Panc1 (cell line): ENCODE measurements at regions not wholly inside any gene's neighbourhood (a gene's known extent, or its start where the extent isn't known, plus 50 kb on each side); places are given as distances from the start of the nearest gene placed in this dataset.

Source experiments
- ATAC-seq: fragments of 200-7000 bp; cut with Tn5 transposase; 2 replicates; pipeline ENCODE4 v1.9.1; 2020; ENCODE audit warnings: mild to moderate bottlenecking, moderate library complexity
- BruUV-seq: library from RNA; stranded (reverse); fragments of 400-500 nt; replicated peaks from 2 replicates; lab custom pipeline; 2021; lab: Mats Ljungman, UMichigan
- CTCF ChIA-PET: fragments of 300-600 bp; sonication (Branson Sonifier 250); formaldehyde crosslinking; loops from one replicate; lab custom pipeline; 2022; ENCODE audit warnings: antibody characterized with exemption; lab: Charles Lee
- POLR2A ChIA-PET: fragments of 300-600 bp; sonication (Branson Sonifier 250); formaldehyde crosslinking; loops from one replicate; lab custom pipeline; 2022; ENCODE audit warnings: antibody characterized with exemption; lab: Charles Lee
- DNase-seq: peaks from one replicate; pipeline ENCODE4 v3.0.0-alpha.2; 2010; ENCODE audit warnings: low read depth, low spot score
- H3K27ac ChIP-seq: 2 replicates; pipeline ENCODE4 v1.5.1; 2011; ENCODE audit warnings: mild to moderate bottlenecking, low read length, inconsistent platforms
- H3K27me3 ChIP-seq: fragments of 200-500 bp; sonication (Bioruptor generic); 2 replicates; pipeline ENCODE4 v1.6.0; 2014; ENCODE audit warnings: low read length, inconsistent platforms; ENCODE audit not compliant: control insufficient read depth, insufficient read depth
- H3K36me3 ChIP-seq: fragments of 200-500 bp; sonication (Bioruptor generic); 2 replicates; pipeline ENCODE4 v1.5.1; 2014; ENCODE audit warnings: inconsistent platforms, mild to moderate bottlenecking, low read length, moderate library complexity; ENCODE audit not compliant: control insufficient read depth, insufficient read depth
- H3K4me1 ChIP-seq: 2 replicates; pipeline ENCODE4 v1.5.1; 2011; ENCODE audit warnings: inconsistent platforms, mild to moderate bottlenecking, low read length, moderate library complexity; ENCODE audit not compliant: control insufficient read depth, insufficient read depth
- H3K4me3 ChIP-seq, 2 experiments: 2 replicates each; pipeline ENCODE4 v1.5.1; 2011 to 2012; ENCODE audit warnings: low read depth in 2 of 2, low read length in 2 of 2, mild to moderate bottlenecking in 2 of 2, inconsistent platforms in 1 of 2, moderate library complexity in 1 of 2
- H3K9me3 ChIP-seq: fragments of 200-500 bp; sonication (Bioruptor generic); 2 replicates; pipeline ENCODE4 v1.5.1; 2014; ENCODE audit warnings: low read depth, mild to moderate bottlenecking, inconsistent platforms, low read length, moderate library complexity; ENCODE audit not compliant: control insufficient read depth, insufficient read depth
- POLR2AphosphoS5 ChIP-seq: IDR thresholded peaks from 2 replicates; pipeline ENCODE4 v1.6.1; 2012; ENCODE audit warnings: mild to moderate bottlenecking, low read depth, low read length, moderate library complexity
- REST ChIP-seq, 2 experiments: IDR thresholded peaks; 2 replicates each; pipeline ENCODE4 v1.6.1; 2011 to 2012; ENCODE audit warnings: low read depth in 2 of 2, control low read depth in 1 of 2, low read length in 1 of 2, mild to moderate bottlenecking in 1 of 2, moderate library complexity in 1 of 2; ENCODE audit not compliant: insufficient read depth in 1 of 2
- SIN3A ChIP-seq: IDR thresholded peaks from 2 replicates; pipeline ENCODE4 v1.6.1; 2012; ENCODE audit warnings: low read depth, mild to moderate bottlenecking, low read length, moderate library complexity, borderline replicate concordance; ENCODE audit not compliant: insufficient read depth
- TCF7L2 ChIP-seq: IDR thresholded peaks from 2 replicates; pipeline ENCODE4 v1.6.1; 2011; ENCODE audit warnings: mild to moderate bottlenecking, low read depth, low read length, inconsistent platforms
- in situ Hi-C: cut with HindIII; loops from 2 replicates; pipeline ENCODE4 v1.10.0; 2016; ENCODE audit warnings: low sequenced_read_pairs, low pct_unique_long_range_greater_than_20kb
- intact Hi-C: fragments of 100-400 bp; cut with micrococcal nuclease; formaldehyde crosslinking; loops from one replicate; pipeline ENCODE4 v1.10.0; 2022; ENCODE audit not compliant: unreplicated experiment
- TF ChIP-seq, protein P1 (sequence below): fragments of 450-650 bp; IDR thresholded peaks from 2 replicates; pipeline ENCODE4 v1.5.1; 2017; ENCODE audit warnings: mild to moderate bottlenecking

GRCh38 chr7:13165854-13166253 lies 478.4 kb downstream of the ARL4A start:
- POLR2A ChIA-PET = no interaction called here
- CTCF ChIA-PET = no interaction called here

GRCh38 chr7:13166801-13167200 lies 479.4 kb downstream of the ARL4A start:
- CTCF ChIA-PET = no interaction called here
- in situ Hi-C loops (no loop called here), intact Hi-C loops (no loop called here)
- H3K4me3 ChIP-seq = no peak overlapping the region
- no TSS peak for BruUV-seq
- DNase-seq (no peak), ATAC-seq (no peak)
- H3K36me3 ChIP-seq = no peaks in the 10 kb centered on the region; the same call in 1 of the 2 replicates
- POLR2A ChIA-PET = no interaction called here
- TF ChIP-seq TCF7L2 (no peak), REST (IDR thresholded peaks at IDR 0.05; ENCODE audit: insufficient read depth in 1 of 2, low read depth in 2 of 2, low read length in 1 of 2) (no peak), POLR2AphosphoS5 (no peak), SIN3A (no peak)
- TF ChIP-seq, protein P1, sequence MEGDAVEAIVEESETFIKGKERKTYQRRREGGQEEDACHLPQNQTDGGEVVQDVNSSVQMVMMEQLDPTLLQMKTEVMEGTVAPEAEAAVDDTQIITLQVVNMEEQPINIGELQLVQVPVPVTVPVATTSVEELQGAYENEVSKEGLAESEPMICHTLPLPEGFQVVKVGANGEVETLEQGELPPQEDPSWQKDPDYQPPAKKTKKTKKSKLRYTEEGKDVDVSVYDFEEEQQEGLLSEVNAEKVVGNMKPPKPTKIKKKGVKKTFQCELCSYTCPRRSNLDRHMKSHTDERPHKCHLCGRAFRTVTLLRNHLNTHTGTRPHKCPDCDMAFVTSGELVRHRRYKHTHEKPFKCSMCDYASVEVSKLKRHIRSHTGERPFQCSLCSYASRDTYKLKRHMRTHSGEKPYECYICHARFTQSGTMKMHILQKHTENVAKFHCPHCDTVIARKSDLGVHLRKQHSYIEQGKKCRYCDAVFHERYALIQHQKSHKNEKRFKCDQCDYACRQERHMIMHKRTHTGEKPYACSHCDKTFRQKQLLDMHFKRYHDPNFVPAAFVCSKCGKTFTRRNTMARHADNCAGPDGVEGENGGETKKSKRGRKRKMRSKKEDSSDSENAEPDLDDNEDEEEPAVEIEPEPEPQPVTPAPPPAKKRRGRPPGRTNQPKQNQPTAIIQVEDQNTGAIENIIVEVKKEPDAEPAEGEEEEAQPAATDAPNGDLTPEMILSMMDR = no peak
- no peaks in the 10 kb centered on the region for H3K27me3 ChIP-seq
- no peaks in the 10 kb centered on the region for H3K4me1 ChIP-seq
- no peak overlapping the region for H3K27ac ChIP-seq
- no peaks in the 10 kb centered on the region for H3K9me3 ChIP-seq

More at GRCh38 chr7:13165854-13166253, 478.4 kb downstream of the ARL4A start:
- Histone ChIP-seq H3K9me3 (no peaks in the 10 kb centered on the region), H3K4me1 (no peaks in the 10 kb centered on the region), H3K4me3 (no peak overlapping the region), H3K27me3 (no peaks in the 10 kb centered on the region), H3K36me3 (no peaks in the 10 kb centered on the region; the same call in 1 of the 2 replicates), H3K27ac (no peak overlapping the region)
- in situ Hi-C loops = no loop called here
- DNase-seq (no peak), ATAC-seq (no peak)
- TF ChIP-seq, protein P1 = no peak
- TF ChIP-seq REST (IDR thresholded peaks at IDR 0.05; ENCODE audit: insufficient read depth in 1 of 2, low read depth in 2 of 2, low read length in 1 of 2) (no peak), SIN3A (no peak), TCF7L2 (no peak), POLR2AphosphoS5 (no peak)
- no TSS peak for BruUV-seq
- intact Hi-C loops = no loop called here
